ENCODE measurements at regions not wholly inside any gene's neighbourhood (a gene's known extent, or its start where the extent isn't known, plus 50 kb on each side); places are given as distances from the start of the nearest gene placed in this dataset.

GRCh38 chr1:229782469-229782868 lies 156.4 kb downstream of the URB2 start (continued):
- TF ChIP-seq, protein P1, sequence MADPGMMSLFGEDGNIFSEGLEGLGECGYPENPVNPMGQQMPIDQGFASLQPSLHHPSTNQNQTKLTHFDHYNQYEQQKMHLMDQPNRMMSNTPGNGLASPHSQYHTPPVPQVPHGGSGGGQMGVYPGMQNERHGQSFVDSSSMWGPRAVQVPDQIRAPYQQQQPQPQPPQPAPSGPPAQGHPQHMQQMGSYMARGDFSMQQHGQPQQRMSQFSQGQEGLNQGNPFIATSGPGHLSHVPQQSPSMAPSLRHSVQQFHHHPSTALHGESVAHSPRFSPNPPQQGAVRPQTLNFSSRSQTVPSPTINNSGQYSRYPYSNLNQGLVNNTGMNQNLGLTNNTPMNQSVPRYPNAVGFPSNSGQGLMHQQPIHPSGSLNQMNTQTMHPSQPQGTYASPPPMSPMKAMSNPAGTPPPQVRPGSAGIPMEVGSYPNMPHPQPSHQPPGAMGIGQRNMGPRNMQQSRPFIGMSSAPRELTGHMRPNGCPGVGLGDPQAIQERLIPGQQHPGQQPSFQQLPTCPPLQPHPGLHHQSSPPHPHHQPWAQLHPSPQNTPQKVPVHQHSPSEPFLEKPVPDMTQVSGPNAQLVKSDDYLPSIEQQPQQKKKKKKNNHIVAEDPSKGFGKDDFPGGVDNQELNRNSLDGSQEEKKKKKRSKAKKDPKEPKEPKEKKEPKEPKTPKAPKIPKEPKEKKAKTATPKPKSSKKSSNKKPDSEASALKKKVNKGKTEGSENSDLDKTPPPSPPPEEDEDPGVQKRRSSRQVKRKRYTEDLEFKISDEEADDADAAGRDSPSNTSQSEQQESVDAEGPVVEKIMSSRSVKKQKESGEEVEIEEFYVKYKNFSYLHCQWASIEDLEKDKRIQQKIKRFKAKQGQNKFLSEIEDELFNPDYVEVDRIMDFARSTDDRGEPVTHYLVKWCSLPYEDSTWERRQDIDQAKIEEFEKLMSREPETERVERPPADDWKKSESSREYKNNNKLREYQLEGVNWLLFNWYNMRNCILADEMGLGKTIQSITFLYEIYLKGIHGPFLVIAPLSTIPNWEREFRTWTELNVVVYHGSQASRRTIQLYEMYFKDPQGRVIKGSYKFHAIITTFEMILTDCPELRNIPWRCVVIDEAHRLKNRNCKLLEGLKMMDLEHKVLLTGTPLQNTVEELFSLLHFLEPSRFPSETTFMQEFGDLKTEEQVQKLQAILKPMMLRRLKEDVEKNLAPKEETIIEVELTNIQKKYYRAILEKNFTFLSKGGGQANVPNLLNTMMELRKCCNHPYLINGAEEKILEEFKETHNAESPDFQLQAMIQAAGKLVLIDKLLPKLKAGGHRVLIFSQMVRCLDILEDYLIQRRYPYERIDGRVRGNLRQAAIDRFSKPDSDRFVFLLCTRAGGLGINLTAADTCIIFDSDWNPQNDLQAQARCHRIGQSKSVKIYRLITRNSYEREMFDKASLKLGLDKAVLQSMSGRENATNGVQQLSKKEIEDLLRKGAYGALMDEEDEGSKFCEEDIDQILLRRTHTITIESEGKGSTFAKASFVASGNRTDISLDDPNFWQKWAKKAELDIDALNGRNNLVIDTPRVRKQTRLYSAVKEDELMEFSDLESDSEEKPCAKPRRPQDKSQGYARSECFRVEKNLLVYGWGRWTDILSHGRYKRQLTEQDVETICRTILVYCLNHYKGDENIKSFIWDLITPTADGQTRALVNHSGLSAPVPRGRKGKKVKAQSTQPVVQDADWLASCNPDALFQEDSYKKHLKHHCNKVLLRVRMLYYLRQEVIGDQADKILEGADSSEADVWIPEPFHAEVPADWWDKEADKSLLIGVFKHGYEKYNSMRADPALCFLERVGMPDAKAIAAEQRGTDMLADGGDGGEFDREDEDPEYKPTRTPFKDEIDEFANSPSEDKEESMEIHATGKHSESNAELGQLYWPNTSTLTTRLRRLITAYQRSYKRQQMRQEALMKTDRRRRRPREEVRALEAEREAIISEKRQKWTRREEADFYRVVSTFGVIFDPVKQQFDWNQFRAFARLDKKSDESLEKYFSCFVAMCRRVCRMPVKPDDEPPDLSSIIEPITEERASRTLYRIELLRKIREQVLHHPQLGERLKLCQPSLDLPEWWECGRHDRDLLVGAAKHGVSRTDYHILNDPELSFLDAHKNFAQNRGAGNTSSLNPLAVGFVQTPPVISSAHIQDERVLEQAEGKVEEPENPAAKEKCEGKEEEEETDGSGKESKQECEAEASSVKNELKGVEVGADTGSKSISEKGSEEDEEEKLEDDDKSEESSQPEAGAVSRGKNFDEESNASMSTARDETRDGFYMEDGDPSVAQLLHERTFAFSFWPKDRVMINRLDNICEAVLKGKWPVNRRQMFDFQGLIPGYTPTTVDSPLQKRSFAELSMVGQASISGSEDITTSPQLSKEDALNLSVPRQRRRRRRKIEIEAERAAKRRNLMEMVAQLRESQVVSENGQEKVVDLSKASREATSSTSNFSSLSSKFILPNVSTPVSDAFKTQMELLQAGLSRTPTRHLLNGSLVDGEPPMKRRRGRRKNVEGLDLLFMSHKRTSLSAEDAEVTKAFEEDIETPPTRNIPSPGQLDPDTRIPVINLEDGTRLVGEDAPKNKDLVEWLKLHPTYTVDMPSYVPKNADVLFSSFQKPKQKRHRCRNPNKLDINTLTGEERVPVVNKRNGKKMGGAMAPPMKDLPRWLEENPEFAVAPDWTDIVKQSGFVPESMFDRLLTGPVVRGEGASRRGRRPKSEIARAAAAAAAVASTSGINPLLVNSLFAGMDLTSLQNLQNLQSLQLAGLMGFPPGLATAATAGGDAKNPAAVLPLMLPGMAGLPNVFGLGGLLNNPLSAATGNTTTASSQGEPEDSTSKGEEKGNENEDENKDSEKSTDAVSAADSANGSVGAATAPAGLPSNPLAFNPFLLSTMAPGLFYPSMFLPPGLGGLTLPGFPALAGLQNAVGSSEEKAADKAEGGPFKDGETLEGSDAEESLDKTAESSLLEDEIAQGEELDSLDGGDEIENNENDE (IDR thresholded peaks at IDR 0.05; ENCODE audit: insufficient replicate concordance, low read length) = no peak
- TF ChIP-seq BCL11A (IDR thresholded peaks at IDR 0.05; ENCODE audit: low read depth in 2 of 2, low read length in 2 of 2) (no peak), POLR2A (IDR thresholded peaks at IDR 0.05; ENCODE audit: control extremely low read depth in 1 of 2, low read depth in 2 of 2, low read length in 2 of 2) (no peak), SP1 (IDR thresholded peaks at IDR 0.05; ENCODE audit: low read depth, low read length) (no peak), KDM4A (IDR thresholded peaks at IDR 0.05; ENCODE audit: low read depth, low read length, severe bottlenecking) (no peak), POU5F1 (IDR thresholded peaks at IDR 0.05; ENCODE audit: low read depth, low read length) (no peak)
